GM23248 (cell line): ENCODE measurements at regions not wholly inside any gene's neighbourhood (a gene's known extent, or its start where the extent isn't known, plus 50 kb on each side); places are given as distances from the start of the nearest gene placed in this dataset.

ENCODE experiments used
- EZH2 ChIP-seq: fragments of 200-600 bp; sonication (generic); IDR thresholded peaks from 2 replicates; pipeline ENCODE4 v1.6.1; 2018; ENCODE audit warnings: antibody characterized with exemption, mild to moderate bottlenecking; ENCODE audit not compliant: insufficient read depth, poor library complexity, severe bottlenecking
- EZH2phosphoT487 ChIP-seq: fragments of 200-600 bp; sonication (generic); IDR thresholded peaks from 2 replicates; pipeline ENCODE4 v1.6.1; 2018; ENCODE audit warnings: antibody characterized with exemption, moderate library complexity, mild to moderate bottlenecking, low read depth; ENCODE audit not compliant: insufficient read depth

DNA sequence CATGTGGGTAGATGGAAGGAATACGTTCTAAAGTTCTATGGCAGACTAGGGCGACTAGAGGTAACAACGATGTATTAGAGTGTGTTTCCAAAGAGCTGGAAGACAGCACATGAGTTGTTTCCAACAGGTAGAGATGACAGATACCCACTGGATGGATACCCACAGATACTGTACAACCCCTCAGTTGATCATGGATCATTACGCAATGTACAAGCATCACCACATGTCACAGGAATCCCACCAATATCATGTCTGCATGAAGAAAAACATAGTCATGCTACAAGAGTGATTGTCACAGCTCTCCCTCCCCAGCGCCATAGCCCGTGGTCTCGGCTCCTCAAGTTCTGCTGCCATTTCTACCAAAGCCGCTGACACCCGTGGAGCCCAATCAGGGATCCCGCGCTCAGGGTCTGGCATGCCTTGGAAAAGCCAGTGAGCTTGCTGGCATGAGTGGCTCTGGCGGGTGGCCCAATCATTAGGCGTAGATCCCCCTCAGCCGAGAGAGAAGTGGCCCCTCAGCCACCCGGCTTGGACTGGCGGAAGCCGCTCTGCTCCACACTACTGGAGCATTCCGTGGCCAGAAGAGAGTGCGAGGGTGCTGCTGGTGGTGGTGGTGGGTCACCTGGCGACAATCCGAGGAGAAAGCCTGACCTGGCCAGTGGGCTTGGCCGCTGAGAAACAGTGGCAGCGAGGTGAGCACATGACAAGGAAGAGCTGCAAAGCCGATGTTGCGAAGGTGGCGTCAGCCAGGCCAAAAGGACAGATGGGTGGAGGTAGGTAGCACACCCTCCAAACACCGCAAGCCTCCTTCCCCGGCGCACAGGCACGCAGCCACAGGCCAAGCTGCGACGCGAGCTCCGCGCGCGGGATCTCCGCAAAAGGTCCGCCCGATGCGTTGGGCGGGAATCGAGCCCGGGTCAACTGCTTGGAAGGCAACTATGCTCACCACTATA lies 65.7 kb upstream of the FCGR2A start:
- TF ChIP-seq EZH2phosphoT487 (no peak), EZH2 (no peak)
